HepG2 (cell line): ENCODE measurements at regions not wholly inside any gene's neighbourhood (a gene's known extent, or its start where the extent isn't known, plus 50 kb on each side); places are given as distances from the start of the nearest gene placed in this dataset.
A peak's percentile ranks its signal among the peaks of the same experiment; 100 is the strongest.

Experiments used
- ARID3A ChIP-seq: IDR thresholded peaks from 2 replicates; pipeline ENCODE4 v1.6.1; 2012; ENCODE audit warnings: low read depth, low read length, improper control_type of control experiment
- ARNTL ChIP-seq: sonication (generic); formaldehyde crosslinking; IDR thresholded peaks from 2 replicates; pipeline ENCODE4 v1.4.0; 2020; ENCODE audit warnings: mild to moderate bottlenecking, missing genetic modification reagents
- HCFC1 ChIP-seq: fragments of 150-350 bp; IDR thresholded peaks from 2 replicates; pipeline ENCODE4 v1.6.1; 2014; ENCODE audit warnings: low read depth, low read length
- KLF6 ChIP-seq: IDR thresholded peaks from 2 replicates; pipeline ENCODE4 v1.8.0; 2016; ENCODE audit warnings: missing biosample characterization, missing genetic modification reagents
- MLLT10 ChIP-seq: sonication (generic); formaldehyde crosslinking; IDR thresholded peaks from 2 replicates; pipeline ENCODE4 v1.4.0; 2020; ENCODE audit warnings: missing genetic modification reagents
- MNT ChIP-seq: fragments of 450-650 bp; IDR thresholded peaks from 2 replicates; pipeline ENCODE4 v1.6.1; 2016
- MTF1 ChIP-seq: sonication (generic); formaldehyde crosslinking; IDR thresholded peaks from 2 replicates; pipeline ENCODE4 v1.5.0; 2020; ENCODE audit warnings: missing genetic modification reagents
- MYC ChIP-seq: sonication (generic); formaldehyde crosslinking; IDR thresholded peaks from 2 replicates; pipeline ENCODE4 v1.9.0; 2021; ENCODE audit warnings: missing genetic modification reagents, borderline replicate concordance
- NFE2 ChIP-seq: sonication (generic); formaldehyde crosslinking; IDR thresholded peaks from 2 replicates; pipeline ENCODE4 v1.4.0; 2020; ENCODE audit warnings: missing genetic modification reagents
- NR2C2 ChIP-seq: sonication (generic); formaldehyde crosslinking; IDR thresholded peaks from 2 replicates; pipeline ENCODE4 v1.4.0; 2020; ENCODE audit warnings: missing genetic modification reagents, mild to moderate bottlenecking, moderate library complexity, borderline replicate concordance
- RBM39 ChIP-seq: fragments of 200-400 bp; formaldehyde crosslinking; IDR thresholded peaks from one replicate; pipeline ENCODE4 v1.6.1; 2018; ENCODE audit warnings: antibody characterized with exemption, mild to moderate bottlenecking, low read depth, low read length; ENCODE audit not compliant: poor library complexity, severe bottlenecking
- RFXAP ChIP-seq: sonication (generic); formaldehyde crosslinking; IDR thresholded peaks from 2 replicates; pipeline ENCODE4 v1.4.0; 2020; ENCODE audit warnings: missing genetic modification reagents, borderline replicate concordance
- SKI ChIP-seq: fragments of 450-650 bp; IDR thresholded peaks from one replicate; pipeline ENCODE4 v1.6.1; 2018; ENCODE audit warnings: mild to moderate bottlenecking; ENCODE audit not compliant: partially characterized antibody
- TEAD3 ChIP-seq: optimal IDR thresholded peaks from 2 replicates; pipeline ENCODE3; 2016; ENCODE audit warnings: borderline replicate concordance
- TSC22D2 ChIP-seq: sonication (generic); formaldehyde crosslinking; IDR thresholded peaks from 2 replicates; pipeline ENCODE4 v1.5.1; 2020; ENCODE audit warnings: missing genetic modification reagents, mild to moderate bottlenecking, borderline replicate concordance
- ZFP36L2 ChIP-seq: sonication (generic); formaldehyde crosslinking; IDR thresholded peaks from 2 replicates; pipeline ENCODE4 v1.4.0; 2020; ENCODE audit warnings: missing genetic modification reagents
- ZNF260 ChIP-seq: sonication (generic); formaldehyde crosslinking; IDR thresholded peaks from 2 replicates; pipeline ENCODE4 v1.4.0; 2020; ENCODE audit warnings: missing genetic modification reagents, low read depth, mild to moderate bottlenecking, borderline replicate concordance
- ZNF282 ChIP-seq: fragments of 450-650 bp; IDR thresholded peaks from 2 replicates; pipeline ENCODE4 v1.6.1; 2018; ENCODE audit not compliant: partially characterized antibody
- ZNF335 ChIP-seq: sonication (generic); formaldehyde crosslinking; IDR thresholded peaks from 2 replicates; pipeline ENCODE4 v1.4.0; 2020; ENCODE audit warnings: missing genetic modification reagents
- ZNF550 ChIP-seq: sonication (generic); formaldehyde crosslinking; IDR thresholded peaks from 2 replicates; pipeline ENCODE4 v1.4.0; 2020; ENCODE audit warnings: mild to moderate bottlenecking, missing genetic modification reagents, borderline replicate concordance
- ZNF563 ChIP-seq: sonication (generic); formaldehyde crosslinking; IDR thresholded peaks from 2 replicates; pipeline ENCODE4 v1.8.0; 2022; ENCODE audit warnings: mild to moderate bottlenecking, moderate library complexity, missing genetic modification reagents
- ZNF615 ChIP-seq: sonication (generic); formaldehyde crosslinking; IDR thresholded peaks from 2 replicates; pipeline ENCODE4 v1.5.0; 2020; ENCODE audit warnings: mild to moderate bottlenecking, missing genetic modification reagents, borderline replicate concordance
- ZNF784 ChIP-seq: sonication (generic); formaldehyde crosslinking; IDR thresholded peaks from 2 replicates; pipeline ENCODE4 v1.5.1; 2020; ENCODE audit warnings: missing genetic modification reagents, mild to moderate bottlenecking, borderline replicate concordance
- ZSCAN9 ChIP-seq: IDR thresholded peaks from 2 replicates; pipeline ENCODE4 v1.6.1; 2016; ENCODE audit warnings: borderline replicate concordance
- TF ChIP-seq, protein P1 (sequence below): sonication (generic); formaldehyde crosslinking; IDR thresholded peaks from 2 replicates; pipeline ENCODE4 v1.8.1; 2023; ENCODE audit warnings: mild to moderate bottlenecking, missing genetic modification reagents

GRCh38 chr6:137808836-137809315 lies 58.2 kb upstream of the TNFAIP3 start (continued):
- TF ChIP-seq TSC22D2 (no peak), TEAD3 (CRISPR knock-in tag) (peak; percentile 59), ZSCAN9 (CRISPR knock-in tag) (no peak), NR2C2 (CRISPR knock-in tag) (no peak), ZNF282 (no peak), NFE2 (CRISPR knock-in tag) (no peak), ZFP36L2 (CRISPR knock-in tag) (no peak), MTF1 (no peak), RFXAP (CRISPR knock-in tag) (no peak), ZNF335 (CRISPR knock-in tag) (no peak), ZNF615 (no peak), KLF6 (CRISPR knock-in tag) (no peak), ZNF784 (CRISPR knock-in tag) (peak; percentile 65; the same call in 1 of the 2 replicates), ARID3A (no peak), ARNTL (CRISPR knock-in tag) (no peak), MNT (no peak), MYC (peak; percentile 53; the same call in 1 of the 2 replicates), ZNF550 (CRISPR knock-in tag) (no peak), MLLT10 (CRISPR knock-in tag) (no peak), SKI (no peak), RBM39 (no peak), ZNF563 (CRISPR knock-in tag) (no peak), ZNF260 (CRISPR knock-in tag) (no peak), HCFC1 (no peak)
- TF ChIP-seq, protein P1, sequence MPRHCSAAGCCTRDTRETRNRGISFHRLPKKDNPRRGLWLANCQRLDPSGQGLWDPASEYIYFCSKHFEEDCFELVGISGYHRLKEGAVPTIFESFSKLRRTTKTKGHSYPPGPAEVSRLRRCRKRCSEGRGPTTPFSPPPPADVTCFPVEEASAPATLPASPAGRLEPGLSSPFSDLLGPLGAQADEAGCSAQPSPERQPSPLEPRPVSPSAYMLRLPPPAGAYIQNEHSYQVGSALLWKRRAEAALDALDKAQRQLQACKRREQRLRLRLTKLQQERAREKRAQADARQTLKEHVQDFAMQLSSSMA, result 0 out of 2 replicates have a peak, but pooled peaks have one; percentile 59
